K562 (cell line): ENCODE measurements at regions not wholly inside any gene's neighbourhood (a gene's known extent, or its start where the extent isn't known, plus 50 kb on each side); places are given as distances from the start of the nearest gene placed in this dataset.

Experiments
- ATAC-seq: fragments of 200-7000 bp; cut with Tn5 transposase; 3 replicates; pipeline ENCODE4 v1.9.1; 2020; ENCODE audit warnings: moderate library complexity
- BruUV-seq: library from RNA; stranded (reverse); fragments of 400-500 nt; replicated peaks from 2 replicates; lab custom pipeline; 2021; lab: Mats Ljungman, UMichigan
- CTCF ChIA-PET: fragments of 300-600 bp; formaldehyde crosslinking; extraction: SDS; loops from one replicate; lab custom pipeline; 2021; ENCODE audit warnings: low intra/inter-chr PET ratio; lab: Yijun Ruan, JAX
- POLR2A ChIA-PET: fragments of 300-600, 350-650 bp; sonication (Branson Sonifier 250); formaldehyde crosslinking; extraction: SDS; loops from one replicate; lab custom pipeline; 2021; ENCODE audit warnings: antibody characterized with exemption, inconsistent platforms; lab: Yijun Ruan, JAX
- DNase-seq, 4 experiments: peaks; one replicate each; pipeline versions ENCODE4 v3.0.0 to v3.0.0-alpha.2; 2011 to 2018; ENCODE audit warnings: low spot score in 3 of 4, mixed read lengths in 3 of 4; ENCODE audit errors: extremely low read depth in 1 of 4
- FAIRE-seq: peaks from 2 replicates; lab custom pipeline; 2011; peaks lifted over from hg19 to GRCh38; lab: Jason Lieb, UNC
- H2AFZ ChIP-seq: 2 replicates; pipeline ENCODE4 v1.6.0; 2011; ENCODE audit warnings: low read depth, low read length, control low read depth, inconsistent platforms
- H3K27ac ChIP-seq: fragments of 200-600 bp; 3 replicates; pipeline ENCODE4 v1.8.0; 2011; ENCODE audit warnings: low read depth, mild to moderate bottlenecking, control low read depth, inconsistent platforms, low read length, moderate library complexity, mixed read lengths; ENCODE audit errors: extremely low read depth
- H3K27me3 ChIP-seq, 2 experiments: fragments of 300-600 bp in 1 of 2; 2 replicates in 1 of 2; 3 replicates in 1 of 2; pipeline versions ENCODE4 v1.6.0 to v1.8.0; 2011; ENCODE audit warnings: inconsistent platforms in 2 of 2, low read length in 2 of 2, mild to moderate bottlenecking in 1 of 2, mixed read lengths in 1 of 2, moderate library complexity in 1 of 2; ENCODE audit not compliant: control insufficient read depth in 2 of 2, insufficient read depth in 2 of 2
- H3K36me3 ChIP-seq: fragments of 300-600 bp; 3 replicates; pipeline ENCODE4 v1.8.0; 2011; ENCODE audit warnings: mild to moderate bottlenecking, low read length, inconsistent platforms; ENCODE audit not compliant: control insufficient read depth, insufficient read depth
- H3K4me1 ChIP-seq, 2 experiments: fragments of 200-600 bp in 1 of 2; replicated peaks in 1 of 2; 2 replicates in 1 of 2; 3 replicates in 1 of 2; pipeline versions ENCODE4 v1.5.1 to v1.8.0; 2011; ENCODE audit warnings: inconsistent platforms in 2 of 2, low read length in 2 of 2, mild to moderate bottlenecking in 1 of 2, mixed read lengths in 1 of 2, moderate library complexity in 1 of 2; ENCODE audit not compliant: control insufficient read depth in 2 of 2, insufficient read depth in 2 of 2
- H3K4me2 ChIP-seq: 2 replicates; pipeline ENCODE4 v1.6.1; 2011; ENCODE audit warnings: low read length, control low read depth, inconsistent platforms, mixed read lengths; ENCODE audit not compliant: insufficient read depth
- H3K4me3 ChIP-seq: fragments of 200-600 bp; sonication (generic), shearing (Covaris generic); 2 replicates; pipeline ENCODE4 v1.5.1; 2016; ENCODE audit warnings: control low read depth, inconsistent platforms
- H3K79me2 ChIP-seq: fragments of 200-600 bp; 3 replicates; pipeline ENCODE4 v1.8.0; 2011; ENCODE audit warnings: low read length, inconsistent platforms; ENCODE audit not compliant: control insufficient read depth, insufficient read depth
- H3K9ac ChIP-seq, 2 experiments: 2 replicates each; pipeline versions ENCODE4 v1.6.0 to v1.6.1; 2011; ENCODE audit warnings: low read depth in 2 of 2, low read length in 2 of 2, control low read depth in 1 of 2, inconsistent platforms in 1 of 2, mild to moderate bottlenecking in 1 of 2, mixed read lengths in 1 of 2; ENCODE audit not compliant: insufficient read depth in 1 of 2
- H3K9me1 ChIP-seq: one replicate; pipeline ENCODE4 v1.6.0; 2011; ENCODE audit warnings: inconsistent platforms, mild to moderate bottlenecking, low read length, moderate library complexity; ENCODE audit not compliant: control insufficient read depth, insufficient read depth
- H3K9me3 ChIP-seq: replicated peaks from 2 replicates; pipeline ENCODE4 v1.5.1; 2011; ENCODE audit warnings: low read depth, low read length, inconsistent platforms; ENCODE audit not compliant: control insufficient read depth, insufficient read depth
- H4K20me1 ChIP-seq: replicated peaks from 2 replicates; pipeline ENCODE4 v1.6.1; 2011; ENCODE audit warnings: low read length, inconsistent platforms, mixed read lengths; ENCODE audit not compliant: control insufficient read depth, insufficient read depth
- ATF1 ChIP-seq, 2 experiments: fragments of 450-650 bp in 1 of 2; IDR thresholded peaks; 2 replicates each; pipeline ENCODE4 v1.6.1; 2016; ENCODE audit warnings: missing compliant biosample characterization in 1 of 2, missing genetic modification characterization in 1 of 2
- HLTF ChIP-seq: fragments of 450-650 bp; IDR thresholded peaks from 2 replicates; pipeline ENCODE4 v1.6.1; 2016
- PPARD ChIP-seq: fragments of 250-450 bp; sonication (Bioruptor Pico); IDR thresholded peaks from 2 replicates; pipeline ENCODE4 v1.8.0; 2022; ENCODE audit warnings: inconsistent platforms, mild to moderate bottlenecking, moderate library complexity
- RAD51 ChIP-seq: fragments of 450-650 bp; IDR thresholded peaks from 2 replicates; pipeline ENCODE4 v1.7.1; 2016; ENCODE audit warnings: low read depth, mild to moderate bottlenecking, borderline replicate concordance
- RBM34 ChIP-seq: fragments of 200-400 bp; formaldehyde crosslinking; IDR thresholded peaks from 2 replicates; pipeline ENCODE4 v1.6.1; 2018; ENCODE audit warnings: low read length, borderline replicate concordance; ENCODE audit not compliant: insufficient read depth
- RNF2 ChIP-seq: sonication (generic); IDR thresholded peaks from 2 replicates; pipeline ENCODE4 v1.6.1; 2016
- SMARCA4 ChIP-seq: fragments of 450-650 bp; IDR thresholded peaks from 2 replicates; pipeline ENCODE4 v1.6.1; 2016
- SMARCC2 ChIP-seq: fragments of 450-650 bp; IDR thresholded peaks from 2 replicates; pipeline ENCODE4 v1.6.1; 2017; ENCODE audit warnings: antibody characterized with exemption, moderate library complexity, mild to moderate bottlenecking, low read depth
- SMARCE1 ChIP-seq: fragments of 450-650 bp; IDR thresholded peaks from 2 replicates; pipeline ENCODE4 v1.7.1; 2016; ENCODE audit warnings: mild to moderate bottlenecking
- TCF7L2 ChIP-seq: fragments of 150-350 bp; IDR thresholded peaks from 2 replicates; pipeline ENCODE4 v1.6.1; 2016; ENCODE audit warnings: low read depth, mild to moderate bottlenecking, low read length, moderate library complexity
- U2AF2 ChIP-seq: fragments of 200-400 bp; formaldehyde crosslinking; optimal IDR thresholded peaks from 2 replicates; pipeline ENCODE3; 2017; ENCODE audit warnings: low read depth, mild to moderate bottlenecking, low read length
- USF2 ChIP-seq: sonication (generic); formaldehyde crosslinking; IDR thresholded peaks from 2 replicates; pipeline ENCODE4 v1.5.0; 2020; ENCODE audit warnings: missing genetic modification reagents
- ZBTB11 ChIP-seq, 3 experiments: fragments of 200-800 bp in 1 of 3; fragments of 250-450 bp in 1 of 3; fragments of 450-650 bp in 1 of 3; sonication (Bioruptor Pico) in 1 of 3; sonication (Bioruptor generic) in 1 of 3; formaldehyde crosslinking in 1 of 3; IDR thresholded peaks; 2 replicates each; pipeline versions ENCODE4 v1.6.1 to v1.8.0; 2016 to 2022; ENCODE audit warnings: mild to moderate bottlenecking in 2 of 3, missing genetic modification characterization in 2 of 3, missing compliant biosample characterization in 1 of 3, moderate library complexity in 1 of 3
- ZBTB49 ChIP-seq: sonication (generic); formaldehyde crosslinking; IDR thresholded peaks from 2 replicates; pipeline ENCODE4 v1.8.0; 2022; ENCODE audit warnings: missing genetic modification reagents, mild to moderate bottlenecking, borderline replicate concordance
- ZFX ChIP-seq: sonication (generic); formaldehyde crosslinking; IDR thresholded peaks from 2 replicates; pipeline ENCODE4 v1.8.0; 2022; ENCODE audit warnings: mild to moderate bottlenecking, missing genetic modification reagents, moderate library complexity
- ZKSCAN3 ChIP-seq: fragments of 250-450 bp; sonication (Bioruptor Pico); IDR thresholded peaks from 2 replicates; pipeline ENCODE4 v1.4.0; 2020
- ZNF274 ChIP-seq: IDR thresholded peaks from 2 replicates; pipeline ENCODE4 v1.6.1; 2011; ENCODE audit warnings: low read depth, mild to moderate bottlenecking, low read length, moderate library complexity, borderline replicate concordance
- ZNF408 ChIP-seq: fragments of 250-450 bp; sonication (Bioruptor Pico); IDR thresholded peaks from 2 replicates; pipeline ENCODE4 v1.4.0; 2020; ENCODE audit warnings: low read depth, mild to moderate bottlenecking, moderate library complexity
- ZSCAN29 ChIP-seq: fragments of 450-650 bp; IDR thresholded peaks from 2 replicates; pipeline ENCODE4 v1.6.1; 2017
- WGBS: fragments of 100-300 bp; shearing (Covaris generic); methylation state at CpG from one replicate; pipeline ENCODE4 v1.1.6; 2016; ENCODE audit warnings: low coverage, mixed read lengths; ENCODE audit not compliant: insufficient coverage; ENCODE audit errors: missing lambda C conversion rate; 5-methylcytosine and 5-hydroxymethylcytosine counted together
- in situ Hi-C: fragments of 300-500 bp; cut with MboI; formaldehyde crosslinking; loops from 4 replicates; pipeline ENCODE4 v1.15.0; 2018; ENCODE audit warnings: inconsistent platforms, mixed read lengths
- intact Hi-C: fragments of 100-400 bp; cut with micrococcal nuclease; formaldehyde crosslinking; loops from 2 replicates; pipeline ENCODE4 v1.14.2; 2022

- no peak for TF ChIP-seq ATF1 (CRISPR knock-in tag; IDR thresholded peaks at IDR 0.05)
- TF ChIP-seq ATF1 (tag; IDR thresholded peaks at IDR 0.05): no peak
- no peak for TF ChIP-seq ZNF408
- TF ChIP-seq PPARD (CRISPR knock-in tag): no peak
- no peak for TF ChIP-seq TCF7L2
- TF ChIP-seq U2AF2: no peak
- no peak for TF ChIP-seq ZKSCAN3
- TF ChIP-seq USF2 (CRISPR knock-in tag): no peak
- no peak for TF ChIP-seq SMARCC2
- TF ChIP-seq RBM34: no peak
- TF ChIP-seq ZFX (CRISPR knock-in tag): no peak
- no peak for TF ChIP-seq ZNF274
Measured at GRCh38 chr2:193793914-193794313, 1599.2 kb upstream of the TMEFF2 start (continued).

GRCh38 chr2:193783681-193784080 is 1588.9 kb upstream of the TMEFF2 start:
- FAIRE-seq (no peak), DNase-seq (no peak), ATAC-seq (no peak)
- in situ Hi-C loops (no loop called here), intact Hi-C loops (no loop called here)
- Histone ChIP-seq H3K9ac (no peak overlapping the region), H3K4me3 (no peak overlapping the region), H4K20me1 (no peaks in the 10 kb centered on the region), H3K4me1 (no peaks in the 10 kb centered on the region), H3K4me2 (no peak overlapping the region), H3K36me3 (no peaks in the 10 kb centered on the region), H3K79me2 (no peaks in the 10 kb centered on the region), H3K9me3 (no peaks in the 10 kb centered on the region), H3K27me3 (no peaks in the 10 kb centered on the region), H3K9me1 (no peaks in the 10 kb centered on the region), H3K27ac (no peak overlapping the region), H2AFZ (no peak overlapping the region)
- POLR2A ChIA-PET: no interaction called here
- WGBS: 0% methylated on average over 2 of the region's 2 CpGs
- CTCF ChIA-PET: no interaction called here
- BruUV-seq: no TSS peak
- no peak for TF ChIP-seq ZBTB49
- no peak for TF ChIP-seq SMARCA4
- TF ChIP-seq ZSCAN29: no peak
- no peak for TF ChIP-seq RAD51
- TF ChIP-seq RNF2: no peak
- TF ChIP-seq ZBTB11 (CRISPR knock-in tag; IDR thresholded peaks at IDR 0.05): no peak
- TF ChIP-seq HLTF: no peak
- TF ChIP-seq SMARCE1: no peak
